HG03432 (cell line): ENCODE measurements at regions not wholly inside any gene's neighbourhood (a gene's known extent, or its start where the extent isn't known, plus 50 kb on each side); places are given as distances from the start of the nearest gene placed in this dataset.
"Not testable (repeated sequence)": the region's sequence is repeated elsewhere in the genome, so short reads cannot be mapped to it uniquely, and the experiment has no call there.

Experiments used
- ATAC-seq: cut with Tn5 transposase; IDR thresholded peaks from one replicate; pipeline ENCODE4 v1.9.1; 2021; ENCODE audit warnings: mild to moderate bottlenecking, moderate library complexity; ENCODE audit not compliant: unreplicated experiment

DNA sequence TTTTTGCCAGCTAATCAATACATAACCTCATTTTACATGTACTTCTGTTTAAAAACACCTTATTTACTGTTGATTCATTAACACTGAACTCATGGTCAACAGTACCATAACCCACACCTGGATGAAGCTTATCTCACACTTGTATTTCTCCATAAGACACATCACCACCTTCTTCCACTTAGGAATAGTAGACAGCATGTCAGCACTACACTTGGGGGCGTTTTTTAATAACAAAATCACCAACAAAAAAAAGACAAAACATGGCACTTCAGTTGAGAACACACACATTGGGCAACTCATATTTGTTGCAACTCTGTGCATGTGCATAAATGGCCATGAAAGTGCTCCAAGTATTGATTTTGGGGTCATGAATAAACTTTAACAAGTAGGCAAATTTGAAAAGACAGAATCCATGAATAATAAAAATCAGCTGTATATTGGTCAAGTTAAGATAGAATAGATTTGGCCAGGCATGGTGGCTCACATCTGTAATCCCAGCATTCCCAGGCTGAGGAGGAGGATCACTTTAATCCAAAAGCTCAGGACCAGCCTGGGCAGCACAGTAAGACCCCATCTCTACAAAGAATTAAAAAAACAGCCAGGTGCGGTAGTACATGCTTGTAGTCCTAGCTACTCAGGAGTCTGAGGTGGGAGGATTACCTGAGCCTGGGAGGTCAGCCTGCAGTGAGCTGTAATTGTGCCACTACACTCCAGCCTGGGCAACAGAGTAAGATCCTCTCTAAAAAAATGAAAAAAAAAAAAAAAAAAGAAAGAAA is 84.4 kb upstream of the SRD5A2 start:
- no peak for ATAC-seq

GRCh38 chr2:31660812-31661335 is 80.1 kb upstream of the SRD5A2 start:
- no peak for ATAC-seq

DNA sequence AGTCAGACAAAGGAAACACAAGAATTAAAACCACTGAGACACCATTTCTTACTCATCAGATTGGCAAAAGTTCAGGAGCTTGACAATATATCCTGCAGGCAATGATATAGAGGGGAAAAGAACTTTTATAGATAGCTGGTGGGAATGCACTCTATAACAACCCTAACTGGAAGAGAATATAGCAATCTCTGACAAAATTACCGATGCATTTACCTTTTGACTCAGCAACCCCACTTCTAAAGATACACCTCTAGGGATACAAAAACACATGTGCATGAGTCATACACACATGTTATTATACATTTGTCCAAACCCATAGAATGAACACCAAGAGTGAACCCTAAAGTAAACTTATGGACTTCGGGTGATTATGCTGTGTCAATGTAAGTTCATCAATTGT is 79.4 kb upstream of the SRD5A2 start:
- ATAC-seq = no peak

DNA sequence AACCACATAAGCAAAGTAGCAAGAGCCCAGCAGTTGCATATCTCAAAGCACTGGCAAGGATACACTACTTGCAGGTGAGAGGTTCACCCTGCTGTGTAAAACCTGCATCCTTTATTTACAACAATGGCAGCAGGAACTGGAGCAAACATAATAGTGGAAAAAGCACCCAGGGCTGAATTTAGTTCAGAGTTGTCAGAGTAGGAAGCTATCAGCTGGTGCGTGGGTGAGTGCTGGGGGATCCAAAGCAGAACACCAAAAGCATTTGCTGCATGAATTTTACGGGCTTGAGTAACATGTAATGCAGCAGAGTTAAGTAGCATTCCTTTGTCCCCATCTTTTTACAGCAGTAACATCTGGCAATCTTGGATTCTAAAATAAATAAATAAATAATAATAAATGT is 73.5 kb upstream of the SRD5A2 start:
- ATAC-seq = no peak

DNA sequence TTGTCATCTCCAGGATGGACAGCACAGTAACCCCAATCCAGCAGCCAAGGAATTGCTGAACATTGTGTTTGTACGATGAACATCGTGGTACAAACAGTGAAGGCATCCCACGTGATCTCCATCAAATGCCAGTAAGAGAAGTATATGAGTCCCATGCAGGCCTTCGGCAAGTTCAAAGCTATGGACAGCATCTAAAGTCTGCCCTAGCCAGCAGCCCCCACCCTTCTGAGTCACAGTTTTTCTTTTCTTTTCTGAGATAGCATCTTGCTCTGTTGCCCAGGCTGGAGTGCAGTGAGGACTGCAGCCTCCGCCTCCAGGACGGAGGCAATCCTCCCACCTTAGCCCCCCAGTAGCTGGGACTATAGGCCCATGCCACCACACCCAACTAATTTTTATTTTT is 71.0 kb upstream of the SRD5A2 start:
- no peak for ATAC-seq

GRCh38 chr2:31651267-31651666 is 70.5 kb upstream of the SRD5A2 start:
- no peak for ATAC-seq

DNA sequence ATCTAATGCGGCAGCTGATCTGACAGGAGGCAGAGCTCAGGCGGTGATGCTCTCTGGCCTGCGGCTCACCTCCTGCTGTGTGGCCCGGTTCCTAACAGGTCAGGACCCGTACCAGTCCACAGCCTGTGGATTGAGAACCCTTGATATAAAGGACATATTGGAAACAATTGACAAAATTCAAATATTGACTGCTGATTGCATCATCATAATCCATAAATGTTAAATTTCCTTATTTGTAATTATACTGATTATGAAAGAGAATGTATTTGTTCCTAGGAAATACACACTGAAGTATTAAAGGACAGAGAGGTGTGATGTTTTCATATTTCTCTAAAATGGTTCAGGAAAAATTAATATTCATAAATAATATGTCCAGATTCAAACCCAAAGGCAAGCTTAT is 63.8 kb upstream of the SRD5A2 start:
- no peak for ATAC-seq

DNA sequence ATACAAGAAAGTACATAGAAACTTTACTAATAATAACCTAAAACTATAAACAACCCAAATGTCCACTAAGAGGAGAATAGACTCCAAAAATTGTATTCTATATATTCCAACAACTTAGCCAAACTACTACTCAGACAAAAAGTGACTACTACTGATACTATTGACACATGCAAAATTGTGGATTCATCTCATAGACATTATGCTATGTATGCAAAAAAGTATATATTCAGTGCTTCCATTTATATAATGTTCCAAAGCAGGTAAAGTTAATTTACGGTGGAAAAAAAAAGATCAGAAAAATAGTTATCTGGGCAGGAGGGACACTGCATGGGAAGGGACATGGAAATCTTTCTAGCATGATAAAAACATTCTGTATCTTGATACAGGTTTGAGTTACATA is 62.0 kb upstream of the SRD5A2 start:
- ATAC-seq = no peak

DNA sequence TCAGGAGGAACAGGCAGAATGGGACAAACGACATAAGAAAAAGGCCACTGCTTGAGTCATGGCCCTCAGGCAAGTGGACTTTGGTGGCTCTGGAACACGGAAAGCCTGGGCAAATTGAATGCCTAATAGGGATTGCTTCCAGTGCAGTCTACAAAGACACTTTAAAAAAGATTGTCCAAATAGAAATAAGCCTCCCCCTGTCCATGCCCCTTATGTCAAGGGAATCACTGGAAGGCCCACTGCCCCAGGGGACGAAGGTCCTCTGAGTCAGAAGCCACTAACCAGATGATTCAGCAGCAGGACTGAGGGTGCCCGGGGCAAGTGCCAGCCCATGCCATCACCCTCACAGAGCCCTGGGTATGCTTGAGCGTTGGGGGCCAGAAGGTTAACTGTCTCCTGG is 51.5 kb upstream of the SRD5A2 start:
- not testable (repeated sequence) for ATAC-seq
